HG03196 (cell line): ENCODE measurements at regions not wholly inside any gene's neighbourhood (a gene's known extent, or its start where the extent isn't known, plus 50 kb on each side); places are given as distances from the start of the nearest gene placed in this dataset.

Source experiments
- ATAC-seq: cut with Tn5 transposase; IDR thresholded peaks from one replicate; pipeline ENCODE4 v1.9.1; 2021; ENCODE audit not compliant: unreplicated experiment

DNA sequence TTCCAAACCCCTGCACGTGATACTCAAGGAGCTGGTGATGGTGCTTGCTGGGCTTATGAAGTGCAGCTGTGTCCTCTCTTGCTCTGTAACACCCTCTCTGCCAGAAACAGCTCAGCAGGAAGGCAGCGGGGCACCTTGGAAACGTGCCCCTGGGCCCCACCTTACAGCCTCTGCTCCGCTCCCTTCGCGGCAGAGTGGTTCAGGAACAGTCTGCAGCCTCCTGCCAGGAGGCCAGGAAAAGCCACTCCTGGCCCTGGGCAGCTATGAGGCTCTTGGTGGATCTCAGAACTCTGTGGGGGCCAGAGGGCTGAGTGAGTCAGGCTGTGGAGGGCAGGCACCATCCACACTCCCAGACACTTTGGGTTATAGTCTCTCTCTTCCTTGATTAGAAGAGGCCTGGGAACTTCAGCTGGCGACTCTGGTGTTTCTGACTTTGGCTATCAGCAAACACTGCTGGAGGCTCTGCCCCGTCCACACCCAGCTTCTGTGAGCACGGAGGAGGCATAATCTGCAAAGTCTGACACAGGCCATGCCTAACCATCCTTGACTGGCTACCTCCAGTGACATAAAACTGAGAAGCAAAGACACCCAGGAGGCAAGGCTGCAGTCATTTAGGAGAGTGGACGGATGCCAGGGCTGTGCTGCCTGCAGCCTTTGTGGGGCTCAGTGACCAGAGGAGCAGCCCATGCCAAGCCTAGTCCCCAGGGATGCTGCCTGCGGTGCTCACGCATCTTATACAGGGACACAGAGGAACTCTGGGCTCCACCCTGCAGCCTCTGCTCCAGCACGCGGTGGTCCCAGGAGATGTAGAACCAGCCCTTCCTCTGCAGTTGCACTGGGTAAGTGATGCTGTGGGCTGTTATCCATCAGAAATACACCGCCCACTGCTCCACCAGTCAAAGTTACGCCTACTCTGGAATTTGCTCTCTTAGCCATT lies 65.3 kb downstream of the METRNL start:
- ATAC-seq: no peak

DNA sequence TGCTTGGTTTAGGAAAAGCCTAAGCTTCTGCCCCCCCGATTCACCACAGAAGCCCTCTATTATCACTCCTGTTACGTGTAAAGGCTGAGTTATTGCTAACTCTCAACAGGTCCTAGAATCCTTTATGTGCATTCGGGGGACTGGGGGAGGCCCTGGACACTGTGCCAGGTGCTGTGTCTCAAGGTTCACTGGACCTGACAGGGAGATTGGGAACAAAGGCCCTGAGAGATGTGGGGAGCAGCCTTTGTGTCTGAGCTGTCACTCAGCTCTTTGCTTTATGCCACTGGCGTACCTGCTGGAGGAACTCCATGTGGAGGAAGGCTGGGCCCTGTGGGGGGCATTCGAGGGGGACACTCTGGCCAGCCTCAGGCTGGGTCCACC lies 65.9 kb downstream of the METRNL start:
- no peak for ATAC-seq

DNA sequence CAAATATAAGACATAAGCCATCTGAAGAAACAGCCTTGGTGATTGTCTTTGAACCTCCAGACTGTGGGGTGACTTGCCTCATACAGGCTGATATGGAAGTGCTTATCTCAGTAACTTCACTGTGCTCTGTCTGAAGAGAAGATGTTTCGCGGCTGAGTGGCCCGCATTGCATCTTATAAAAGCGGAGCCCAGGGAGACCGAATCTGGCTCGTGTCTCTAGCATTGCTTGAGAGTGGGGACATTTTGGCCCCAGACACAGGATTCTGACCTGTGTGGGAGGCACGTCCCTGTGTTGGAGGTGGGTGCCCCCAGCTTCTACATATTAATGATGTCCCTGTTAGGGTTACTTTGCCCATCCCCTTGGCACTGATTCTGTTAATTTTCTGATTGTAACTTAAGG lies 66.4 kb downstream of the METRNL start:
- no peak for ATAC-seq

DNA sequence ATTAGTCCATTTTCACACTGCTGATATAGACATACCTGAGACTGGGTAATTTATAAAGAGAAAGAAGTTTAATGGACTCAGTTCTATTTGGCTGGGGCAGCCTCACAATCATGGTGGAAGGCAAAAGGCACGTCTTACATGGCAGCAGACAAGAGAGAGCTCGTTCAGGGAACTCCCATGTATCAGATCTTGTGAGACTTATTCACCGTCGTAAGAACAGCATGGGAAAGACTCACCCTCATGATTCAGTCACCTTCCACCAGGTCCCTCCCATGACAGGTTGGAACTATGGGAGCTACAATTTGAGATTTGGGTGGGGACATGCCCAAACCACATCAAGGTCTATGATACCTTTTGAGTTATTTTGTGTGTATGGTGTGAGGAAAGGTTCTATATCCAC lies 66.9 kb downstream of the METRNL start:
- ATAC-seq: no peak

DNA sequence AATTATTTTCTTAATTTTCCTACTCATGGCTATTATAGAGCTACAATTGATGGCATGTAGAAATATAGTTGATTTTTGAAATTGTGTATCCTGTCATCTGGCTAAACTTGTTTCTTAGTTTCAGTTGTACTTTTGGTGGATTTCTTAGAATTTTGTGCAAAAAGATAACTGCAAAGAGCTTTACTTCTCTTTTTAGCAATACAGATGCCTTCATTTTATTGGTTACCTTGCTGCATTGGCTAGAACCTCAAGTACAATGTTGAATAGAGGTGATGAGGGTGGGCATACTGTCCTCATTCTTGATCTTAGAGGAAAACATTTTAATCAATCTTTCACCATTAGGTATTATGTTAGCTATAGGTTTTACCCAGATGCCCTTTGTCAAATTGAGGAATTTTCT lies 67.9 kb downstream of the METRNL start:
- ATAC-seq: no peak

DNA sequence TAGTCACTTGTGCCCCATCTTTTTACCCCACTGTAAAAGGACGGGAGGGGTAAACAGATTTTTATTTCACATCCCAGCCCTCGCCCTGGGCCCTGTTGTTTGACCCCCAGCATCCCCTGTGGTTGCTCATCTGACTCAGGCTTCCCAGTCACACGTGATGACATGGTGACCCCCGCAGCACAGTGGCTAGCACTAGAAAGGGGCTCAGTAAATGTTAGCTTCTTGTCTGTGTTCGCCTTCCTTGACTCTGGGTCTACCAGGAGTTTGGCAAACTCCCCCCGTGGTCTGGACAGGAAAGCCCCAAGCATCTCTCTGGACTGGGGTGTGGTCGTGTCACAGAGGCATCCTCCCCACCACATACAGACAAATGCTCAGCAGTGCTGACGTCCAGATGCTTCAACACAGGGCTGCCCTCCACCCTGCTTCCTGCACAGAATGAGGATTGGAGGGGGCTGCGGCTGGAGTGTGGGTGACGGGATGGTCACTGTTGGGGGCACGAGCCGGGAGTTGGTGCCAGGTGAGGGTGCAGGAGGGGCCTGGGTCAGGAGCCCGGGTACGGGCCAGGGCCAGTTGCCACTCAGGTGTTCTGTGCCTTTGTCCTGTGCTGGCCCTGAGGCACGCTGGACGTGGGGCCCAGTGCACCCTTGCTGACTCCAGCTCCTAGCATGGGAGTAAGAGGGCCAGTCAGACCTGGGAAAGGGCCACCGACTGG lies 69.1 kb downstream of the METRNL start:
- no peak for ATAC-seq

DNA sequence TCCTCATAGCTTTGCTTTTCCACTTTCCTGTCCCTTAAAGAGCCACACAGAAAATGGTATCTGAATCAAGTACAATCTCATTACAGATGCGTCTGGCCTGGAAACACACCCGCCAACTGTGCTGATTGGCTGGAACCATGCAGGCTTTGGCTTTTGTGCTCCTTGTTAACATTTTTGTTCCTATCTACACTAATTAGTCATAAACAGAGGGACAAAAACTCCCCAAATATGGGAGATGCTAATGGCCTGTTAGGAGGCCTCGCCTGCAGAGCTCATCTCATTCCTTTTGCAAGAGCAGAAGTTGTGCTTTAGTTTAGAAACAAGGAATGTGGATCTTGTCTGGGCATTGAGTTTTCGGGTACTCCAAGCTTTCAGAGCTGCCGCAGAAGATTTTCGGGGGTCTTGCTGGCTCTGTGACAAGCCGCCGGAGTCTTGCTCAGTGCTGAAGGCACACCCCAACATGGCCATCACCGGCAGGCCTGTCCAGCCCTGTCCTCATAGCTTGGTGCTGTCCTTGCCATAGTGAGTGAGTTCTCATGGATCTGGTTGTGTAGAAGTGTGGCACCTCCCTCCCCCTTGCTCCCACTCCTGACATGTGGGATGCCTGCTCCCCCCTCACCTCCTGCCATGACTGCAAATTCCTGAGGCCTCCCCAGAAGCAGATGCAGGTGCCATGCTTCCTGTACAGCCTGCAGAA lies 69.8 kb downstream of the METRNL start:
- no peak for ATAC-seq

DNA sequence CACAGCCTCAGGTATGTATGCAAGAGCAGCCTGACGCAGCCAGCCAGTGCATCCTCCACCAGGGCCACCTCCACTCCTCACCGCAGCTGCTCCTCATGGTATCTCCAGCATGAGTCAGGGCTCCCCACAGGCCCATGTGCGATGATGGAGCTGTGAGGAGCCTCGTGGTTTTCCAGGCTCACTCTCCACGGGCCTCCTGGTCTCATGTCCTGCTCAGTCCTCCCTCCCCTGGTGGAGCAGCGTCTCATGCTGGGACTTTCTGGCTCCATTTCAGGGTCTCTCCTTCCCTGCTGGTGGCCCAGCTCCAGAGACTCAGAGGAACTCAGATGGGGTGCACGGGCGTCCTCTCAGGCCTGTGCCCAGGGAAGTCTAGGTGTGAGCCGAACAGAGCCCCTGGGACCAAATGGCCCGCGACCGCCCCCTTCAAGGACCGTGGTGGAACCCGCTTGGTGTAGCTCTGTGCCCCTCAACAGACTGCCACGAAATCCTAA lies 70.4 kb downstream of the METRNL start:
- no peak for ATAC-seq

DNA sequence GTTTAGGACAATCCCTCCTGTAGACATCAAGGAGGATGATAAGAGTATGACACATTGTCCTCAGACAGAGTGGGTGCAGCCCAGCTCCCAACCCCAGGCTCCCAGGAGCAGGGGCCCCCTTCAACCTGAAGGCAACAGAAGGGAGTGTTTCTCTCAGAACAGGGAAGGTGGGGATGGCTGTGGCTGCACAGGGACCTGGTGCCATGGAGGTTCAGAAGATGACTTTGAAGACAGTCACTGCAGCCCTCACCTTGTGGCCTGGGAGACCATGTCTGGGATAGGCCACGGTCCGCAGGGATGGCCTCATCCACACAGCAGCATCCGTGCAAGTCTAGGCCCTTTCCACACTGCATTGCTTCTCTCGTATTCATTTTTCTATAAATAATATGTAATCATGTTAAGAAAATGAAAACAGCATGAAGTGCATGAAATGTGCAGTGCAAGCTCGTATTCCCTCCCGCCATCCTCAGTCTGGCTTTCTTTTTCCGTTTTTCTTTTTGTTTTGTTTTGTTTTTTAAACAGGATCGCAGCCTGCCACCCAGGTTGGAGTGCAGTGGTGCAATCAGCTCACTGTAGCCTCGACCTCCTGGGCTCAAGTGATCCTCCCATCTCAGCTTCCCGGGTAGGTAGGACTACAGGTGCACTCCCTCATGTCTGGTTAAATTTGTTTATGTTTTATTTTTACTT lies 71.1 kb downstream of the METRNL start:
- ATAC-seq: no peak

DNA sequence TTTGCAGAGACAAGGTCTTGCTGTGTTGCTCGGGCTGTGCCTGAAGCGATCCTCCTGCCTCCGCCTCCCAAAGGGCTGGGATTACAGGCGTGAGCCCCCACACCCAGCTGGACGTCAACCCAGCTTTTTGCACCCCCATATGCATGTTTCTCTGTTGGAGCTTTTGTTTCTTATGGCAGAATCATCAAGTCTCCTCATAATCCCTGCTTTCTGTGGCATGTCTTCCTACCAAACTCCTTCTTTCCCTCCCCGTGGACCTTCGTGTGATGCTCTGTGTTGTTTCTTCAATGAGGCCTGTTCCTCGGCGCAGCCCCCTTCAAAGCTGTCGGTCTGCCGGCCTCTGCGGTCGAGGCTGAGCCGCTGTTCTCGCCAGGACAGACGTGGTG lies 71.6 kb downstream of the METRNL start:
- no peak for ATAC-seq

DNA sequence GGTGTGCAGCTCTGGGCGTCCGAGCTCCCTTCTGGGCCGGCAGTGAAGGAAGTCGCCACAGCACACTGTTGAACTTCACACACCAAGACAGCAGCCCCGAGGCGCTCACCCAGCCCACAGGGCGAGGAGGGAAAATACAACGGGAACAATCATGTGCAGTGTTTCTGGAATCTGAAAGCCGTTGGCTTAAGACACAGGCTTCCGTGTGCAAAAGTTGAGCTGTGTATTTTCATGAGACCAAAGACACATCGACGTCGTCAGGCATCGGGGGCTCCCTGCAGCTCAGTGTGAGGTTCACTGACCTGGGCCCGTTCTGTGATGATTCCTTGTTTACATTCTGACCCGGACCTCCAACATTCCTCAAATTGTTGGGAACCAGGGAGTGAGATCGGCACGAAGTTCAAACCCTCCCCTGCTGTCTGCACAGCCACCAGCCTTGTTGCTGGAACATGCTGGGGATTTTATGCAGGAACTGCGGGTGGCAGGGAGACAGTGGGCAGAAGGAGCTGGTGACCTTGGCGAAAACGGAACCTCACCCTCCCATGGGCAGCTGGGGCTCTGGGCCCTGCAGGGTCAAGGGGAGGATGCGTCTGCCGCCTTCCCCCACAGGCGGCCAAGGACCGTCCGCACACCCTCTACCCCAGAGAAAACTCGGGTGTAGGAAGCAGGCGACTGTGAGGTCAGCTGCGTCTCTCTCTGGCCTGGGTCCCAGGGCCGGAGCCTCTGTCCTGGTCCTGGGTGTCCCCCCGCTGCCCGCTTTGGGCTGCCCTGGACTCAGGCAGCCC lies 72.2 kb downstream of the METRNL start:
- ATAC-seq: no peak

DNA sequence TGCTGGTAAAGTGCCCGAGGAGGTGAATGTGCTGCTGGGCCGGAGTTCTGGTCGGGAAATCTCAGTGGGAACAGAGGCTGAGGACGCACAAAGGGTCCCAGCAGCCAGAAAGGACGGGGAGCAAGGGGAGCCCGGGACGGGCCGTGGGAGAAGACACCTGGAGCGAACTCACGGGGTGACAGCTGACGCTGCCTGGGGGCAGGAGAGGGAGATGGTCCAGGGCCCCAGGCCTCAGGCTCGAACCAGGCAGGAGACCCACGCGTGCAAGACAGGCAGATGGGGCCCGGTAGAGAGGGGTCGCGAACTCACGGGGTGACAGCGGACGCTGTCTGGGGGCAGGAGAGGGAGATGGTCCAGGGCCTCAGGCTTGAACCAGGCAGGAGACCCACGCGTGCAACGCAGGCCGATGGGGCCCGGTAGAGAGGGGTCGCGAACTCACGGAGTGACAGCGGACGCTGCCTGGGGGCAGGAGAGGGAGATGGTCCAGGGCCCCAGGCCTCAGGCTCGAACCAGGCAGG lies 72.9 kb downstream of the METRNL start:
- no peak for ATAC-seq

DNA sequence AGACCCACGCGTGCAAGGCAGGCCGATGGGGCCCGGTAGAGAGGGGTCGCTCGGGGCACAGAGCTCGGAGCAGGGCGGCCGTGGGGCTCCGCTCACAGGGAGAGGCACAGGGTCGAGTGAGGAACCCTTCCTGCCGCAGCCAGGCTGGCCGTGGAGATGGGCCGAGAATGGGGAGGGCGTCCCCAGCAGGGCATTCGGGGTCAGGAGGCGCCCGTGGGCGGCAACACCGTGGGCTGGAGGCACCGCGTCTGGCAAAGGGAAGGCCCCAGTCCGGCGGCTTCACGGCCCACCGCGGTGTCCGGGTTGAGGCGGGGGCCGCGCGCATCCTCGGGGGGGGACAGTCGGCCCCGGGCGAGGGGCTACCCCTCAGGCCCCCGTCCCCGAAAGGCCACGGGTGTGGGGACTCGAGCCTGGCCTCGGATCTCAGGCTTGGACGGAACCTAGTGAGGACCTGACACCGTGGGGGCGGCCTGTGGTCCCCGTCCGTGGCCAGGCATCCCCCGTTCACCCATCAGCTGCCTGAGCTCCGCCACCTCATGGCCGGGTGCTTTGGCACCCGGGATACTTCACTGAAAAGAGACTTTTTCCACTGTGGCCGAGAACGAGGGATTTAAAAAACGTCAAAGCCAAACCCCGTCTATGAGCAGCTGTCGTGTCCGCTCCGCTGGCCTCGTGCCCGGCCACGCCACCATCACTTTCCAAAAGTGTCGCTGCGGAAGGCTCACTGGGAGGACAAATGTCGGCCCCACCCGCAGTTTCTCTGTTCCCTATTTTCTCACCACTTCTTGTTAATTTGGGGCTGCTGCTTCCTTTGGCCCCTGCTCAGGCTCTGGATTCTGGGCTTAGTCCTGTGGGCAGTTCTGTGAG lies 73.6 kb downstream of the METRNL start:
- ATAC-seq: no peak

DNA sequence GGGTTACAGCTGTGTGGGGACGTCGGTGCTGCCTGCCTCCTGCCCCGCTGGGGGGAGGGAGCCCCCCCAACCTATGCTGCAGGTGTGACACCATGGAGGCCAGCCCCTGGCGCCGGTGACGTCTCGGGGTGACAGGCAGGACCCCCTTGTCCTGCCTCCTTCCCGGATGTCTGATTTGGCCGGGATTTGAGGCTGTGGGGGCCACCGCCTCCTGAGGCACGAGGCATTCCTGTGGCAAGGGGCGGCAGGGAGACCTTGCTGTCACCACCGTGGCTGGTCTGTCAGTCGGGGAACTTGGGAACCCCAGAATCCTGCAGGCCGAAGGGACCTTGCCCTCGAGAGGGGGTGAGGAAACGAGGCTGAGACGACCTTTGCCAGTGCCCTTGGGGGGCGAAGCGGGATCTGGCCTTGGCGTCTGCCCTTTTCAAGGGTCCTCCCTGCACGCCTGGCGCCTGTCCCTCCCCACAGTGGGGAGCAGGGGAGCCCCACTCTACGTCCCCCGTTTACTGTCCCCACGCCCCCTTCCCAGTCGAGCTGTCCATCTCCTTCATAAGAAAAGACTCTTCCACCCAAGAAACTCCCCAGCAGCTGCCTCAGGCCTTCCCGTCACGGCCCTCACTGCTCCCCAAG lies 74.4 kb downstream of the METRNL start:
- ATAC-seq: no peak

DNA sequence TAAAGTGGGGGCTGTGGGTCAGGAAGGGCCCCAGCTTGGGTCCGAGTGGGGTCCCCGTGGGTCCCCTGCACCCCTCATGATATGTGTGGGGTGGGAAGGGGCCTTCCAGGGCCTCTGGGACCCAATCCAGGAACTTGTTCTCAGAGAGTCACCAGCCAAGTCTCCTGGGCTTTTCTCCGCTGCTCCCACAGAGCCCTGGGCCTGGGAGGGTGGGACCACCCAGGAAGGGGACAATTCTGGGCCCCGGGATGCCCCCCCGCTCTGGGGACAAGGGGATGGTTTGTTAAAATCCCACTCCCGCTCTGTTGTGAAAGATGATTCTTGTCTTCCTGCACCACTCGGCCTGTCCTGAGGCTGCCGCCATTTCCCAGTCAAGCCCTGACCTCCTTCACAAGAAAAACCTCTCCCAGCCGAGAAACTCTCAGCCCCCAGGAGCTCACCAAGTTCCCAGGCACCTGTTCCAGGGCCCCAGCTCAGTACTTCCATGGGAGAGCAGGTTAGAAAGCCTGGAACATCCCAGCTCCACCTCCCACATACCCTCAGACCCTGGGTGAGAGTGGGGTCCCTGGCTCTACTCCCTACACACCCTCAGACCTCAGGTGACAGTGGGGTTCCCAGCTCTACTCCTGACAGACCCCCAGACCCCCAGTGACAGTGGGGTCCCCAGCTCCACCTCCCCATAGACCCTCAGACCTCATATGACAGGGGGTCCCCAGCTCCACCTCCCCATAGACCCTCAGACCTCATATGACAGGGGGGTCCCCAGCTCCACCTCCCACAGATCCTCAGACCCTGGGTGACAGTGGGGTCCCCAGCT lies 75.1 kb downstream of the METRNL start:
- ATAC-seq: no peak

DNA sequence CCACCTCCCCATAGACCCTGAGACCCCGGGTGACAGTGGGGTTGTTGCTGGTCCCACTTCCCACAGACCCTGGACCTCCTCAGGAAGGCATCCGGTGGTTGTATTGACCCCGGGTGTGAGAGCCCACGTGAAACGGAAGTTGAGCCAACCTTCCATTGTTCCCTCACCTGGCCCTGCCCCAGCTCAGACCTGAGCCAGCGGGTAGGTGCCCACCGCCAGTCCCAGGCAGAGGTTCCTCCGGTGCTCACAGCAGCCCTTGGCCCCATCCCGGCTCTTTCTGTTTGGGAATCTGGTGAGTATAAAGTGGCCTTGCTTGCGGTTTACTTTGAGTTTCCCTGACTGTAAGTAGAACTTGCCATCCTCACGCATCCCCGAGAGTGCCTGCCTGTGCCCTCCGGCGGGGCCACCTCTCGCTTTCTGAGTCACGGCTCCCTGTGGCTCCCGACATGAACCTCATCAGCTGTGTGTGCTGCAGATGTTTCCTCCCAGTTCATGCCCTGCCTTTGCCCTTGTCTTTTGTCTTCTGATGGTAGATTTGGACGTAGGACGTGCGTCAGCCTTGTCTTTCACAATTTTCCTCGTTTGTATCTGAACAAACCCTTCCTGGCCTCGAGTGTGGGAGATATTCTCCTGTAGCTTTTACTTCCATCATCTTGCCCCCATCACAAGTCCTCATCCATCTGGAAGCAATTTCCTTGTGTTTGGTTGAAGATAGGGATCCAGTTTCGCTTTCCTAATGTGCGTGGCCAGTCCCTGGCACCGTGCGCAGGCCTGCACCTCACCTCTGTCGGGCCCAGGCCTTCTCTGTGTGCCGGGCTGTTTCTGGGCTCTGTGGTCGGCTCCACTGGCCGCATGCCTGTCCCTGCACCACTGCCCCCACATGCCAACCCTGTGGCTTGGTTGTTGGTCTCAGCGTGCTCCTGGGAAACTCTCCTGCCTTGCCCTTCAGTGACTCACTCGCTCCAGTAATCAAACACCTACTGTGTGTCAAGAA lies 76.0 kb downstream of the METRNL start:
- no peak for ATAC-seq

DNA sequence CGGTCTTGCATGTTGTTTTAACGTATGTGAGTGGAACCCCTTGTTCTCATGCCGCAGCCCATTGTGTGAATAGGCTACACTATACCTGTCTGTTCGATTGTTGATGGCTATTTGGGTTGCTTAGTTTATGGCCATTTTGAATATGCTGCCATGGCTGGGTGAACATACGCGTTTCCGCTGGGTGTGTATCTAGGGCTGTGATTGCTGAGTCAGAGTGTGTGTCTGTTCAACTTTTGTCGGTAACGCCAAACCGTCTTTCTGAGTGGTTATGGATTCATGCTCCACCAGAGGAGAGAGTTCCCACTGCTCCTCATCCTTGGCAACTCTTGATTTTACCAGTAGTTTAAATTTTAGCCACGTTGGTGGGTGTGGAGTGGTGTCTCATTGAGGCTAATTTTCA lies 77.0 kb downstream of the METRNL start:
- ATAC-seq: no peak
